H1 (cell line): ENCODE measurements at regions not wholly inside any gene's neighbourhood (a gene's known extent, or its start where the extent isn't known, plus 50 kb on each side); places are given as distances from the start of the nearest gene placed in this dataset.

ENCODE experiments used
- ATF2 ChIP-seq: IDR thresholded peaks from 2 replicates; pipeline ENCODE4 v1.6.1; 2012; ENCODE audit warnings: low read length, inconsistent platforms
- KDM5A ChIP-seq: fragments of 200-600 bp; IDR thresholded peaks from 2 replicates; pipeline ENCODE4 v1.7.1; 2012; ENCODE audit warnings: mild to moderate bottlenecking, low read length, inconsistent platforms, mixed read lengths
- RBBP5 ChIP-seq: IDR thresholded peaks from 2 replicates; pipeline ENCODE4 v1.7.1; 2012; ENCODE audit warnings: low read depth, mild to moderate bottlenecking, inconsistent platforms, low read length, moderate library complexity, borderline replicate concordance

- no peak for TF ChIP-seq ATF2
- no peak for TF ChIP-seq RBBP5
- TF ChIP-seq KDM5A = no peak
These were observed 159.6 kb upstream of the ADAMTSL1 start (continued) for GRCh38 chr9:18314316-18314715.
